ENCODE measurements at regions not wholly inside any gene's neighbourhood (a gene's known extent, or its start where the extent isn't known, plus 50 kb on each side); places are given as distances from the start of the nearest gene placed in this dataset.

- TF ChIP-seq CTCF (conservative IDR thresholded peaks at IDR 0.05; ENCODE audit: low read depth, low read length): no peak
- DNase-seq (ENCODE audit: low read depth): no peak
- no peak overlapping the region for H3K4me3 ChIP-seq (ENCODE audit: low read depth, low read length)
Measured at GRCh38 chr5:3382151-3382550, 213.5 kb upstream of the IRX1 start.

GRCh38 chr5:3381206-3381825 lies 214.3 kb upstream of the IRX1 start:
- no peak for TF ChIP-seq CTCF (conservative IDR thresholded peaks at IDR 0.05; ENCODE audit: low read depth, low read length)
- no peak for DNase-seq (ENCODE audit: low read depth)
- no peak overlapping the region for H3K4me3 ChIP-seq (ENCODE audit: low read depth, low read length)

- no peak for DNase-seq (ENCODE audit: low read depth)
- TF ChIP-seq CTCF (conservative IDR thresholded peaks at IDR 0.05; ENCODE audit: low read depth, low read length): no peak
- no peak overlapping the region for H3K4me3 ChIP-seq (ENCODE audit: low read depth, low read length)
Measured at GRCh38 chr5:3380689-3381088, 214.9 kb upstream of the IRX1 start.

- no peak overlapping the region for H3K4me3 ChIP-seq (ENCODE audit: low read depth, low read length)
- no peak for TF ChIP-seq CTCF (conservative IDR thresholded peaks at IDR 0.05; ENCODE audit: low read depth, low read length)
- DNase-seq (ENCODE audit: low read depth): no peak
Measured at GRCh38 chr5:3377831-3378230, 217.8 kb upstream of the IRX1 start.

GRCh38 chr5:3377176-3377575 lies 218.5 kb upstream of the IRX1 start:
- DNase-seq (ENCODE audit: low read depth): no peak
- H3K4me3 ChIP-seq (ENCODE audit: low read depth, low read length): no peak overlapping the region
- TF ChIP-seq CTCF (conservative IDR thresholded peaks at IDR 0.05; ENCODE audit: low read depth, low read length): no peak

GRCh38 chr5:3376611-3377010 lies 219.0 kb upstream of the IRX1 start:
- no peak for DNase-seq (ENCODE audit: low read depth)
- no peak for TF ChIP-seq CTCF (conservative IDR thresholded peaks at IDR 0.05; ENCODE audit: low read depth, low read length)
- H3K4me3 ChIP-seq (ENCODE audit: low read depth, low read length): no peak overlapping the region

- DNase-seq (ENCODE audit: low read depth): no peak
- no peak for TF ChIP-seq CTCF (conservative IDR thresholded peaks at IDR 0.05; ENCODE audit: low read depth, low read length)
- no peak overlapping the region for H3K4me3 ChIP-seq (ENCODE audit: low read depth, low read length)
Measured at GRCh38 chr5:3375586-3376311, 219.9 kb upstream of the IRX1 start.
